Skeletal muscle satellite cell (primary cell): ENCODE measurements at regions not wholly inside any gene's neighbourhood (a gene's known extent, or its start where the extent isn't known, plus 50 kb on each side); places are given as distances from the start of the nearest gene placed in this dataset.
"Not testable (repeated sequence)": the region's sequence is repeated elsewhere in the genome, so short reads cannot be mapped to it uniquely, and the experiment has no call there.

Source experiments
- H3K27me3 ChIP-seq: 2 replicates; pipeline ENCODE4 v1.7.0; 2013; ENCODE audit warnings: low read length; ENCODE audit not compliant: control insufficient read depth, insufficient read depth
- H3K36me3 ChIP-seq: 2 replicates; pipeline ENCODE4 v1.7.0; 2013; ENCODE audit warnings: mild to moderate bottlenecking, control low read depth, low read length; ENCODE audit not compliant: insufficient read depth
- H3K4me1 ChIP-seq: 2 replicates; pipeline ENCODE4 v1.7.0; 2013; ENCODE audit warnings: low read length; ENCODE audit not compliant: control insufficient read depth, insufficient read depth
- H3K4me2 ChIP-seq: 2 replicates; pipeline ENCODE4 v1.7.0; 2013; ENCODE audit warnings: mild to moderate bottlenecking, low read length
- H3K4me3 ChIP-seq: 2 replicates; pipeline ENCODE4 v1.7.0; 2013; ENCODE audit warnings: low read length
- H3K9ac ChIP-seq: 2 replicates; pipeline ENCODE4 v1.7.0; 2013; ENCODE audit warnings: mild to moderate bottlenecking, low read depth, low read length, moderate library complexity
- H3K9me3 ChIP-seq: replicated peaks from 2 replicates; pipeline ENCODE4 v1.7.0; 2013; ENCODE audit warnings: mild to moderate bottlenecking, control low read depth, low read length

DNA sequence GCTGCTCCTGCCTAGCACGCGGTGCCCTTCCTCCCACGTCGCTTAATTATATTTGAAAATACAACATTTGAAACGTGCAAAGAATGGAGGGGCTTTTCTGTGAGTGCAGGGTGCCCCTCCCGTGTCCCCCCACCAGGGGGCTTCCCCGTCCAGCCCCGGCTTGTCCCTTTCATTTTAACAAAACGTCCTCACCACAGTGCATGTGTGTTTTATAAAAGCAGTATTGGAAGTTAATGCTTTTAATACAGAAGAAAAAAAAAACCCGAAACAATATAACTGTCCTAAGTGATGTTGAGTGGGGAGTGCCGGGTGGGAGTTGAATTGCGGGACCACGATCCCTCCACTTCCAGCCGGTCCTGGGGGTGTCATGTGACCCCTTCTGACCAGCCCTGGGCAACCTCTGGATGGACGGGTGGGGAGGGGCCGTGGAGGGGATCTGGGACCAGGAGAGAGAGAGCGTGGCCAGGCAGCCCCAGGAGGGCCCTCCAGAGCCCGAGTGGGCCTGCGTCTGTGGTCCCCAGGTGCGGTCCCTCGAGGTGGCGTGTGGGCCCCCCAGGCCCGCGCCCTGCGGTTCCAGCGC lies 155.3 kb downstream of the TMEM121 start:
- not testable (repeated sequence) for H3K9me3 ChIP-seq, H3K36me3 ChIP-seq, H3K4me1 ChIP-seq, H3K9ac ChIP-seq, H3K27me3 ChIP-seq, H3K4me3 ChIP-seq, H3K4me2 ChIP-seq

- H3K4me1 ChIP-seq, H3K36me3 ChIP-seq, H3K4me3 ChIP-seq, H3K4me2 ChIP-seq, H3K9ac ChIP-seq, H3K27me3 ChIP-seq, H3K9me3 ChIP-seq: not testable (repeated sequence)
These were observed 156.1 kb downstream of the TMEM121 start for GRCh38 chr14:105682442-105682841.

DNA sequence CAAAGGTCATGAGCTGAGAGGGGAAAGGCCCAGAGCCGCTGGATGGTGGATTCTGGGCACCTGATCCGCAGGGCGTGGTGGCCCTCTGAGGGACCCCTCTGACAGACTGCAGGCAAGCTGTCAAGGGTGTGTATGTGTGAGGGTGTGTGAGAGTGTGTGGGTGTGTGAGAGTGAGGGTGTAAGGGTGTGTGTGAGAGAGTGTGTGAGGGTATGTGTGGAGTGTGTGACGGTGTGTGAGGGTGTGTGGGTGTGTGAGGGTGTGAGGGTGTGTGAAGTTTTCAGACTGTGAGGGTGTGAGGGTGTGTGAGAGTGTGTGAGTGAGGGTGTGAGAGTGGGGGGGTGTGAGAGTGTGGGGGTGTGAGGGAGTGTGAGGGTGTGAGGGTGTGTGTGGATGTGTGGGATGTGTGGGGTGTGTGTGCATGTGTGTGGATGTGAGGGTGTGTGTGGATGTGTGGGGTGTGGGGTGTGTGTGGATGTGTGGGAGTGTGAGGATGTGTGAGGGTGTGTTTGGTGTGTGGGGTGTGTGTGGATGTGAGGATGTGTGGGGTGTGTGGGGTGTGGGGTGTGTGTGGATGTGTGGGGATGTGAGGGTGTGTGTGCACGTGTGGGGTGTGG lies 156.7 kb downstream of the TMEM121 start:
- Histone ChIP-seq H3K9ac (no peak overlapping the region), H3K27me3 (no peaks in the 10 kb centered on the region), H3K9me3 (no peaks in the 10 kb centered on the region), H3K4me2 (no peak overlapping the region), H3K4me3 (no peak overlapping the region), H3K36me3 (no peaks in the 10 kb centered on the region), H3K4me1 (no peaks in the 10 kb centered on the region)

DNA sequence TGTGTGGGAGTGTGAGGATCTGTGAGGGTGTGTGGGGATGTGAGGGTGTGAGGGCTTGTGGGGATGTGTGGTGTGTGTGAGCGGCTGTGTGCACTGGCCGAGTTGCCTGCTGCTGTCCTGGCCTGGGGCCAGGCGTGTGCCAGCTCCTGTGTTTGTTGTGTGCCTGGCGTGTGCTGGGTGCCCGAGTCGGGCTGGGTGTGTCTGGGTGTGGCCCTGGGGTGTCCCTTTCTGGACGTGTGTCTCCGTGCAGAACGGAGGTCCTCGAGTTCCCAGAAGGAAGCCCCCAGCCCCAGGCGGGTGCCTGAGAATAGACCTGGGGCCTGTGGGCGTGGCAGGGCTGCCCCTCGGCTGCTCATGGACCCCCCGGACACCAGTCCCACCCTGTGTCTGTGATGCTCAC lies 157.7 kb downstream of the TMEM121 start:
- H3K4me2 ChIP-seq, H3K36me3 ChIP-seq, H3K4me1 ChIP-seq, H3K9me3 ChIP-seq, H3K27me3 ChIP-seq, H3K4me3 ChIP-seq, H3K9ac ChIP-seq: not testable (repeated sequence)

DNA sequence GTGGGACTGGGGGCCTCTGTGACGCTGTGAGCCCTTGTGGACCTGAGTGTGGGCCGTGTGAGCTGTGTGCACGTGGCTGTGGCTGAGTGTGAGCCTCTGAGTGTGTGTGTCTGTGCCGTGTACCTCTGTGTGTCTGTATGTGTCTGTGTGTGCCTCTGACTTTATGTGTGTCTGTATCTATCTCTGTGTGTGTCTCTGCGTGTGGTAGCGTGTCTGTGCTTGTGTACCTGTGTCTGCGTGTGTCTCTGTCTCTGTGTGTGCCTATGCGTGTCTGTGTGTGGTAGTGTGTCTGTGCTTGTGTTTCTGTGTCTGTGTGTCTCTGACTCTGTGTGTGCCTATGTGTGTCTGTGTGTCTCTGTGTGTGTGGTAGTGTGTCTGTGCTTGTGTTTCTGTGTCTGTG lies 158.2 kb downstream of the TMEM121 start:
- H3K9me3 ChIP-seq, H3K27me3 ChIP-seq, H3K4me1 ChIP-seq, H3K36me3 ChIP-seq, H3K4me3 ChIP-seq, H3K4me2 ChIP-seq, H3K9ac ChIP-seq: not testable (repeated sequence)

- Histone ChIP-seq H3K4me2 (no peak overlapping the region), H3K9me3 (no peaks in the 10 kb centered on the region), H3K4me3 (no peak overlapping the region), H3K36me3 (no peaks in the 10 kb centered on the region), H3K27me3 (no peaks in the 10 kb centered on the region), H3K9ac (no peak overlapping the region), H3K4me1 (no peaks in the 10 kb centered on the region)
These were observed 158.6 kb downstream of the TMEM121 start for GRCh38 chr14:105685003-105685402.

DNA sequence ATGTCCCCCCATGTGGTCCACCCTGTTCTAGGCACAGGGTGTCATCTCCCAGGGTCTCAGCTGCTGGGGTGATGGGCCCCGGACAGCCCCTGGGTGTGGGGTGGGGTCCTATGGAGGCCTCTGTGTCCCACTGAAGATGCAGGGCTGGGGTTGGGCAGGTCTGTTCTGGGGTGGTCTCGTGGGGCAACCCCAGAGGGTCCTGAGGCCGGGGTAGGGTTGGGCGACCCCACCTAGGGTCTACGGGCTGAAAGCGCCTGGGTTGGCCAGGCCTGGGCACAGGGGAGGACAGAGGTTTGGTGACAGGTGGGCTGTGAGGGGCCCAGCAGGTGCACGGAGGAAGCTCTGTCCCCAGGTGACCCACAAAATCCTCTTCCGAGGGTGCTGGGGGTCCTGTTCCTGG lies 159.2 kb downstream of the TMEM121 start:
- H3K9ac ChIP-seq, H3K4me3 ChIP-seq, H3K36me3 ChIP-seq, H3K9me3 ChIP-seq, H3K4me1 ChIP-seq, H3K4me2 ChIP-seq, H3K27me3 ChIP-seq: not testable (repeated sequence)

DNA sequence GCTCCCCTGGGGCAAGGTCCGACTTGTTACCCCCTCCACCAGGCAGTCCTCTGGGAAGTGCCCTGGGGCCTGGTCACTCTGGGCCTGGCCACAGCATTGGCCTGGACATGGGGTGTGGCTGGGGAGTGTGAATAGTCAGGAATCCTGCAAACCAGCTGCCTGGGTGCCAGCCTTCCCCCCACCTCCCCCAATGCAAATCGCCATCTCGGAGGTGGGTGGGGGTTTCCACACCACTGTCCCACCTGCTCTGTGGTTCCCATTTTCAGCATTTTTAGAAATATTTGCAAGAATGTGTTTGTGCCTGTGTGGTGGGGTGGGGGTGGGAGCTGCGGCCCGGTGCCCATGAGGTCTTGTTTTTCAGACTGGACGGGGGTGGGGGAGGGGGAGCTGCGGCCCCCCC lies 159.7 kb downstream of the TMEM121 start:
- not testable (repeated sequence) for H3K27me3 ChIP-seq, H3K4me3 ChIP-seq, H3K9ac ChIP-seq, H3K36me3 ChIP-seq, H3K4me2 ChIP-seq, H3K4me1 ChIP-seq, H3K9me3 ChIP-seq

- not testable (repeated sequence) for H3K4me1 ChIP-seq, H3K4me3 ChIP-seq, H3K4me2 ChIP-seq
These were observed 160.2 kb downstream of the TMEM121 start for GRCh38 chr14:105686462-105687170.

GRCh38 chr14:105687171-105688022 lies 161.0 kb downstream of the TMEM121 start:
- H3K9ac ChIP-seq, H3K36me3 ChIP-seq, H3K27me3 ChIP-seq, H3K9me3 ChIP-seq, H3K4me2 ChIP-seq, H3K4me3 ChIP-seq, H3K4me1 ChIP-seq: not testable (repeated sequence)

More at GRCh38 chr14:105686462-105687170, 160.2 kb downstream of the TMEM121 start:
- H3K9ac ChIP-seq, H3K9me3 ChIP-seq, H3K36me3 ChIP-seq, H3K27me3 ChIP-seq: not testable (repeated sequence)

DNA sequence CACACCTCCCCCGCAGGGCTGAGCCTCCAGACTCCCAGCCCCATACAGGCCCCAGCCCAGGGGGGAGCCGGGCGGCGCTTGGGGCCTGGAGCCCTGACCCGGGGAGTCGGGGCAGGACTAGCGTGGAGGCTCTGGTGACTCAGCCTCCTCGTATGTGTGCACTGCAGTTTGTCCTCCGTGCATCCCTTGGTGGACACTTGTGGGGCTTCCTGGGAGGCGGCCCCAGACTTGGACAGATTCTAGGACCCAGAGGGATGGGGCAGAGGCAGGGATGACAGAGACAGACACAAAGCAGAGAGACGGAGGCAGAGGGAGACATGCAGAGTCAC lies 161.6 kb downstream of the TMEM121 start:
- not testable (repeated sequence) for H3K27me3 ChIP-seq, H3K9ac ChIP-seq, H3K9me3 ChIP-seq, H3K4me1 ChIP-seq, H3K4me2 ChIP-seq, H3K36me3 ChIP-seq, H3K4me3 ChIP-seq
